GM21723 (cell line): ENCODE measurements at regions not wholly inside any gene's neighbourhood (a gene's known extent, or its start where the extent isn't known, plus 50 kb on each side); places are given as distances from the start of the nearest gene placed in this dataset.
"Not testable (repeated sequence)": the region's sequence is repeated elsewhere in the genome, so short reads cannot be mapped to it uniquely, and the experiment has no call there.

Experiments
- ATAC-seq: cut with Tn5 transposase; IDR thresholded peaks from one replicate; pipeline ENCODE4 v1.9.1; 2021; ENCODE audit warnings: mild to moderate bottlenecking, moderate library complexity; ENCODE audit not compliant: unreplicated experiment

GRCh38 chr9:75531588-75531987 is 358.9 kb upstream of the PCSK5 start:
- no peak for ATAC-seq

GRCh38 chr9:75532233-75533050 is 358.0 kb upstream of the PCSK5 start:
- ATAC-seq, result no peak

- no peak for ATAC-seq
Observed at GRCh38 chr9:75539523-75539922, 350.9 kb upstream of the PCSK5 start.

- no peak for ATAC-seq
Observed at GRCh38 chr9:75540185-75540584, 350.3 kb upstream of the PCSK5 start.

- ATAC-seq, result no peak
Observed at GRCh38 chr9:75541734-75542133, 348.7 kb upstream of the PCSK5 start.

- ATAC-seq, result no peak
Observed at GRCh38 chr9:75544815-75545214, 345.7 kb upstream of the PCSK5 start.

GRCh38 chr9:75545287-75545686 is 345.2 kb upstream of the PCSK5 start:
- no peak for ATAC-seq

GRCh38 chr9:75548871-75549270 is 341.6 kb upstream of the PCSK5 start:
- no peak for ATAC-seq

- no peak for ATAC-seq
Observed at GRCh38 chr9:75551861-75552260, 338.6 kb upstream of the PCSK5 start.

GRCh38 chr9:75552941-75553340 is 337.5 kb upstream of the PCSK5 start:
- no peak for ATAC-seq

GRCh38 chr9:75566813-75567212 is 323.7 kb upstream of the PCSK5 start:
- not testable (repeated sequence) for ATAC-seq

GRCh38 chr9:75570538-75570937 is 319.9 kb upstream of the PCSK5 start:
- ATAC-seq, result no peak

- no peak for ATAC-seq
Observed at GRCh38 chr9:75574569-75574968, 315.9 kb upstream of the PCSK5 start.

- ATAC-seq, result no peak
Observed at GRCh38 chr9:75582870-75583269, 307.6 kb upstream of the PCSK5 start.

GRCh38 chr9:75588808-75589207 is 301.7 kb upstream of the PCSK5 start:
- no peak for ATAC-seq

GRCh38 chr9:75589497-75589896 is 301.0 kb upstream of the PCSK5 start:
- ATAC-seq, result no peak

GRCh38 chr9:75591972-75592371 is 298.5 kb upstream of the PCSK5 start:
- ATAC-seq, result no peak

GRCh38 chr9:75592586-75592985 is 297.9 kb upstream of the PCSK5 start:
- no peak for ATAC-seq

- ATAC-seq, result no peak
Observed at GRCh38 chr9:75593920-75594319, 296.6 kb upstream of the PCSK5 start.

GRCh38 chr9:75599126-75599525 is 291.3 kb upstream of the PCSK5 start:
- no peak for ATAC-seq

- ATAC-seq, result no peak
Observed at GRCh38 chr9:75601280-75601679, 289.2 kb upstream of the PCSK5 start.

GRCh38 chr9:75602060-75602459 is 288.4 kb upstream of the PCSK5 start:
- no peak for ATAC-seq

GRCh38 chr9:75604661-75605060 is 285.8 kb upstream of the PCSK5 start:
- ATAC-seq, result no peak
